Kidney capillary endothelial cell (primary cell): ENCODE measurements at regions not wholly inside any gene's neighbourhood (a gene's known extent, or its start where the extent isn't known, plus 50 kb on each side); places are given as distances from the start of the nearest gene placed in this dataset.
A peak's percentile ranks its signal among the peaks of the same experiment; 100 is the strongest.

ENCODE experiments used
- DNase-seq: peaks from one replicate; pipeline ENCODE4 v3.0.0-alpha.2; 2018; ENCODE audit warnings: low spot score

- DNase-seq = no peak
Observed at GRCh38 chr18:64253222-64253621, 104.3 kb upstream of the LINC00305 start.

GRCh38 chr18:64248836-64249235 lies 99.9 kb upstream of the LINC00305 start:
- no peak for DNase-seq

GRCh38 chr18:64245126-64245861 lies 96.4 kb upstream of the LINC00305 start:
- DNase-seq = peak; percentile 41

GRCh38 chr18:64244571-64244970 lies 95.7 kb upstream of the LINC00305 start:
- DNase-seq = peak; percentile 7

GRCh38 chr18:64240316-64240715 lies 91.4 kb upstream of the LINC00305 start:
- no peak for DNase-seq

GRCh38 chr18:64238076-64238475 lies 89.2 kb upstream of the LINC00305 start:
- DNase-seq = no peak

- no peak for DNase-seq
Observed at GRCh38 chr18:64234321-64234720, 85.4 kb upstream of the LINC00305 start.

- DNase-seq = no peak
Observed at GRCh38 chr18:64233851-64234250, 85.0 kb upstream of the LINC00305 start.

- no peak for DNase-seq
Observed at GRCh38 chr18:64220941-64221340, 72.1 kb upstream of the LINC00305 start.

GRCh38 chr18:64219517-64219916 lies 70.6 kb upstream of the LINC00305 start:
- DNase-seq = no peak

- DNase-seq = no peak
Observed at GRCh38 chr18:64210401-64210949, 61.6 kb upstream of the LINC00305 start.

- no peak for DNase-seq
Observed at GRCh38 chr18:64208516-64208915, 59.6 kb upstream of the LINC00305 start.

GRCh38 chr18:64207820-64208219 lies 58.9 kb upstream of the LINC00305 start:
- no peak for DNase-seq

GRCh38 chr18:64203295-64203694 lies 54.4 kb upstream of the LINC00305 start:
- DNase-seq = no peak

GRCh38 chr18:64202863-64203262 lies 54.0 kb upstream of the LINC00305 start:
- DNase-seq = no peak

- no peak for DNase-seq
Observed at GRCh38 chr18:64202210-64202836, 53.4 kb upstream of the LINC00305 start.

GRCh38 chr18:64201781-64202180 lies 52.9 kb upstream of the LINC00305 start:
- DNase-seq = no peak

- no peak for DNase-seq
Observed at GRCh38 chr18:64199581-64199980, 50.7 kb upstream of the LINC00305 start.
